ENCODE measurements at regions not wholly inside any gene's neighbourhood (a gene's known extent, or its start where the extent isn't known, plus 50 kb on each side); places are given as distances from the start of the nearest gene placed in this dataset.

DNA sequence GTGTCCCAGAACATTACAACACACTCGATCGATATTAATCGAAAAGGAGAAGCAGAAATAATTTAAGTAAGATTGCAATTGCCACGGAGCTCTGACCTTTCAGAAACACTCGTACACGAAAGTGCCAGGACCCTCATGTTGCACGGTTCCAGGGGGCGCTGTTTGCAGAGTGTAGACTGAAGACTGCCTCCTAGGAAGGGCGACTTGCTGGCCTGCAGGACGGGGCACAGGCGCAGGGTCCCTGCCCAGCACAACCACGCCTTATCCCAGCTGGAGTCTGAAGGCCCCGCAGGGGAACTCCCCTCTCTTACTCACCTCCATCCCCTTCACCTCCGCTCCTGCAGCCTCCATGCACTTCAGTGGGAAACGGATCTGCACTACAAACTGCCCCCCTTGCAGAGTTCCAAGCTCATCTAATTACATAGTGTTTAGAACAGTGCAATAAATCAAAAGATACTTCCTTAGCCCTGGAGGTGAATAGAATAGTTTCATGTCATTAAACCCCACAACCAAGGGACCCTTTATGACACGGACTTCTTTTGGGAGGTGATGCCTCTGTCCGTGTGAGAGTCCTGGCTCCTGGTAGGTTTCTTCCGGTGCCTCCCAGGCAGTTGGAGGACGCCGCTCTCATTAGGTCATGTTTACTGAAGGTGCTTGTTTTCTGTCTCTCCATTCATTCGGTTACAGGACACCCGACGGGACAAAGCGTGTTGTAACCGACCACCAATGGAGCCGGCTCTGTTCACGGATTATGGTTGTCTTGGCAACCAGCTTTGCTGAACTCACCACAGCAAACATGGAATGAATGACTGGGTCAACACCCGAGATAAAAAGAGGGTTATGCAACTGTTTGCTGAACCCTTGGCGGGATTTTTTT, 262.2 kb downstream of the BAMBI start:
- H3K27me3 ChIP-seq (ENCODE audit: insufficient read depth, insufficient read length), result no peaks in the 10 kb centered on the region
- no peaks in the 10 kb centered on the region for H3K36me3 ChIP-seq (ENCODE audit: insufficient read depth, insufficient read length, low read length)
- H3K4me3 ChIP-seq (ENCODE audit: insufficient read length, low read depth), result no peak overlapping the region
- peaks cover 3% of the 10 kb centered on the region for H3K4me1 ChIP-seq (ENCODE audit: insufficient read depth, insufficient read length)
- H3K9me3 ChIP-seq (ENCODE audit: insufficient read depth, low read length), result no peaks in the 10 kb centered on the region; the same call in 1 of the 2 replicates
- no peak overlapping the region for H3K9ac ChIP-seq (ENCODE audit: insufficient read length, low read depth)
- TF ChIP-seq SUZ12 (IDR thresholded peaks at IDR 0.05; ENCODE audit: extremely low read depth, insufficient read depth, insufficient read length) (no peak), YY1 (IDR thresholded peaks at IDR 0.05; ENCODE audit: insufficient read depth, insufficient read length) (no peak), ZNF274 (IDR thresholded peaks at IDR 0.05; ENCODE audit: low read depth, low read length) (no peak)
- peak; percentile 30 for DNase-seq (ENCODE audit: low read depth, low spot score)

GRCh38 chr10:28940158-28940888, 263.0 kb downstream of the BAMBI start:
- Histone ChIP-seq H3K9me3 (ENCODE audit: insufficient read depth, low read length) (peaks cover 6% of the 10 kb centered on the region), H3K4me3 (ENCODE audit: insufficient read length, low read depth) (no peak overlapping the region), H3K9ac (ENCODE audit: insufficient read length, low read depth) (no peak overlapping the region), H3K4me1 (ENCODE audit: insufficient read depth, insufficient read length) (peaks cover 3% of the 10 kb centered on the region), H3K27me3 (ENCODE audit: insufficient read depth, insufficient read length) (no peaks in the 10 kb centered on the region), H3K36me3 (ENCODE audit: insufficient read depth, insufficient read length, low read length) (no peaks in the 10 kb centered on the region)
- TF ChIP-seq ZNF274 (IDR thresholded peaks at IDR 0.05; ENCODE audit: low read depth, low read length) (no peak), YY1 (IDR thresholded peaks at IDR 0.05; ENCODE audit: insufficient read depth, insufficient read length) (no peak), SUZ12 (IDR thresholded peaks at IDR 0.05; ENCODE audit: extremely low read depth, insufficient read depth, insufficient read length) (no peak)
- DNase-seq (ENCODE audit: low read depth, low spot score), result no peak

DNA sequence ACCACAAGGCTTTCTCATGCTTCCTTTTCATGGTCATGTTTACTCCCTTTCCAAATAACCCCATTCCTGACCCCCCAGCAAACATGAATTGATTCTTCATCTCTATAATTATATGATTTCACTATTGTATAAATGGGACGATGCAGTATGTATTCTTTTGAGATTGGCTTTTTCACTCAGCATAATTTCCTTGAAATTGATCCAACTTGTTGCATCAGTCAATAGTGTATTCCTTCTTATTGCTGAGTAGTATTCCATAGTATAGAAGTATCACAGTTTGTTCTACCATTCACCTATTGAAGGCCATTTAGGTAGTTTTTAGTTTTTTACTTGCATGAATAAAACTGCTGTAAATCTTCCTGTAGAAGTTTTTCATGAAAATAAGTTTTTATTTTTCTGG, 264.7 kb downstream of the BAMBI start:
- Histone ChIP-seq H3K9me3 (ENCODE audit: insufficient read depth, low read length) (peaks cover 7% of the 10 kb centered on the region), H3K4me3 (ENCODE audit: insufficient read length, low read depth) (no peak overlapping the region), H3K4me1 (ENCODE audit: insufficient read depth, insufficient read length) (peaks cover 3% of the 10 kb centered on the region), H3K9ac (ENCODE audit: insufficient read length, low read depth) (no peak overlapping the region), H3K36me3 (ENCODE audit: insufficient read depth, insufficient read length, low read length) (no peaks in the 10 kb centered on the region), H3K27me3 (ENCODE audit: insufficient read depth, insufficient read length) (no peaks in the 10 kb centered on the region)
- TF ChIP-seq SUZ12 (IDR thresholded peaks at IDR 0.05; ENCODE audit: extremely low read depth, insufficient read depth, insufficient read length) (no peak), YY1 (IDR thresholded peaks at IDR 0.05; ENCODE audit: insufficient read depth, insufficient read length) (no peak), ZNF274 (IDR thresholded peaks at IDR 0.05; ENCODE audit: low read depth, low read length) (no peak)
- no peak for DNase-seq (ENCODE audit: low read depth, low spot score)

DNA sequence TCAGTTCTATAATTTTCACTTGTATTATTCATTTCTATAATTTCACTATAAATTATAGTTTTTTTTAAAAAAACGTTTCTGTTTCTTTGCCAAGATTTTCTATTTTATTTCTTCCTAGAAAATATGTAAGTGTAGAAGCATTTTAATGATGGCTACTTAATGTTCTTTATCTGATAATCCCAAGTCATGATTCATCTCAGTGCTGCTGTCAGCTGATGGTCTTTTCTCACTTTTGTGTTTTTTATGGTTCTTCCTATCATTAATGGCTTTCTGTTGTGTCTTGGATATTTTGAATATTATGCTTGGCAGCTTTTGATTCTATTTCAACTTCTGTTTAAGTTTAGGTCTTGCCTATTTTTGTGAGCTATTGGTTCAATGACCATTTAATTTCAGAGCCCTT, 268.6 kb downstream of the BAMBI start:
- DNase-seq (ENCODE audit: low read depth, low spot score), result no peak
- H3K9ac ChIP-seq (ENCODE audit: insufficient read length, low read depth), result no peak overlapping the region

GRCh38 chr10:28946479-28946878, 269.2 kb downstream of the BAMBI start:
- no peak overlapping the region for H3K4me3 ChIP-seq (ENCODE audit: insufficient read length, low read depth)
- H3K36me3 ChIP-seq (ENCODE audit: insufficient read depth, insufficient read length, low read length), result no peaks in the 10 kb centered on the region
- TF ChIP-seq ZNF274 (IDR thresholded peaks at IDR 0.05; ENCODE audit: low read depth, low read length) (no peak), SUZ12 (IDR thresholded peaks at IDR 0.05; ENCODE audit: extremely low read depth, insufficient read depth, insufficient read length) (no peak), YY1 (IDR thresholded peaks at IDR 0.05; ENCODE audit: insufficient read depth, insufficient read length) (no peak)
- no peak overlapping the region for H3K9ac ChIP-seq (ENCODE audit: insufficient read length, low read depth)
- H3K4me1 ChIP-seq (ENCODE audit: insufficient read depth, insufficient read length), result no peaks in the 10 kb centered on the region
- no peak for DNase-seq (ENCODE audit: low read depth, low spot score)
- no peaks in the 10 kb centered on the region for H3K27me3 ChIP-seq (ENCODE audit: insufficient read depth, insufficient read length)
- peaks cover 7% of the 10 kb centered on the region for H3K9me3 ChIP-seq (ENCODE audit: insufficient read depth, low read length)

More for the DNA sequence above, 268.6 kb downstream of the BAMBI start:
- Histone ChIP-seq H3K9me3 (ENCODE audit: insufficient read depth, low read length) (peaks cover 7% of the 10 kb centered on the region), H3K4me3 (ENCODE audit: insufficient read length, low read depth) (no peak overlapping the region), H3K36me3 (ENCODE audit: insufficient read depth, insufficient read length, low read length) (no peaks in the 10 kb centered on the region), H3K27me3 (ENCODE audit: insufficient read depth, insufficient read length) (no peaks in the 10 kb centered on the region), H3K4me1 (ENCODE audit: insufficient read depth, insufficient read length) (no peaks in the 10 kb centered on the region)
- TF ChIP-seq ZNF274 (IDR thresholded peaks at IDR 0.05; ENCODE audit: low read depth, low read length) (no peak), YY1 (IDR thresholded peaks at IDR 0.05; ENCODE audit: insufficient read depth, insufficient read length) (no peak)

- no peaks in the 10 kb centered on the region for H3K27me3 ChIP-seq (ENCODE audit: insufficient read depth, insufficient read length)
- TF ChIP-seq SUZ12 (IDR thresholded peaks at IDR 0.05; ENCODE audit: extremely low read depth, insufficient read depth, insufficient read length) (no peak), ZNF274 (IDR thresholded peaks at IDR 0.05; ENCODE audit: low read depth, low read length) (no peak), YY1 (IDR thresholded peaks at IDR 0.05; ENCODE audit: insufficient read depth, insufficient read length) (no peak)
- DNase-seq (ENCODE audit: low read depth, low spot score), result no peak
- no peak overlapping the region for H3K9ac ChIP-seq (ENCODE audit: insufficient read length, low read depth)
- no peaks in the 10 kb centered on the region for H3K36me3 ChIP-seq (ENCODE audit: insufficient read depth, insufficient read length, low read length)
- no peaks in the 10 kb centered on the region for H3K4me1 ChIP-seq (ENCODE audit: insufficient read depth, insufficient read length)
- peaks cover 7% of the 10 kb centered on the region for H3K9me3 ChIP-seq (ENCODE audit: insufficient read depth, low read length)
- H3K4me3 ChIP-seq (ENCODE audit: insufficient read length, low read depth), result no peak overlapping the region
Observed at GRCh38 chr10:28947171-28947570, 269.9 kb downstream of the BAMBI start.

DNA sequence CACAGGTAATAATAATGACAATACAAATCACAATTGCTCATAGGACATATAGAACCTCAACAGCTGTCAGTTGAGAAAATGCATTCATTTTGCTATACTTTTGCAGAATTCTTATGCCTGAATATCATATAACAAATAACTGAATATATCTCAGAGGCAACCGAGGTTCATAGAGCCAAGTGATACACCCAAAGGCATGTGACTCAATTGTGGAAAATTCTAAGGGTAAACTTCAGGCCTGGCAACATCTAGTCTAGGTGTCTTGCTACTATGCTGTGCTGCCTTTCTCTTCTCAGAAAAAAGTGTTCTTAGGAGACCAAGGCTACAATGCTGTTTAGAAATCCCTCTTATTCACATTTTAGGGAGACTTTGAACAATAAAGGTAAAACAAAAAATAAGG, 270.7 kb downstream of the BAMBI start:
- no peak overlapping the region for H3K4me3 ChIP-seq (ENCODE audit: insufficient read length, low read depth)
- DNase-seq (ENCODE audit: low read depth, low spot score), result no peak
- H3K36me3 ChIP-seq (ENCODE audit: insufficient read depth, insufficient read length, low read length), result no peaks in the 10 kb centered on the region
- H3K4me1 ChIP-seq (ENCODE audit: insufficient read depth, insufficient read length), result no peaks in the 10 kb centered on the region
- H3K27me3 ChIP-seq (ENCODE audit: insufficient read depth, insufficient read length), result no peaks in the 10 kb centered on the region
- no peak overlapping the region for H3K9ac ChIP-seq (ENCODE audit: insufficient read length, low read depth)
- peaks cover 7% of the 10 kb centered on the region for H3K9me3 ChIP-seq (ENCODE audit: insufficient read depth, low read length)
- TF ChIP-seq ZNF274 (IDR thresholded peaks at IDR 0.05; ENCODE audit: low read depth, low read length), result no peak
- no peak for TF ChIP-seq SUZ12 (IDR thresholded peaks at IDR 0.05; ENCODE audit: extremely low read depth, insufficient read depth, insufficient read length)
